ENCODE measurements at regions not wholly inside any gene's neighbourhood (a gene's known extent, or its start where the extent isn't known, plus 50 kb on each side); places are given as distances from the start of the nearest gene placed in this dataset.
"Not testable (repeated sequence)": the region's sequence is repeated elsewhere in the genome, so short reads cannot be mapped to it uniquely, and the experiment has no call there.

DNA sequence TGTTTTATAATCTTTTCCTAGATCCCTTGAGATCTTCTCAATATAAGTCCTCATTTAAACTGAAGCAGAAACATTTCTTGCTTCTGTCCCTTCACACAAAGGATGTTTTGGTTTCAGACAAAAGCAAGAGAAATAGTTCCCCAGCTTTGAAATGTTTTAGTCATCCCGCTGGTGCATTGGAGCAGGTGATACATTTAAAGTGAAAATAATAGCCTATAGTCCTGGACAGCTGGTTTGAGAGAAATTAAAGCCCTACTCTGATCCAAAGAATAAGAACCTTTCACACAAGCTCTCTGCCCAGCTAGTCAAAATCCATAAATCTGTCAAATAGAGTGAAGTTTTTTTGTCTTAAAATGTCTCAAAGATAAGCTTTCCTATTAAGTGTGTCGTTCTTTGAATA is 79.4 kb downstream of the LUZP4 start:
- no peak overlapping the region for H3K4me3 ChIP-seq (ENCODE audit: insufficient read depth, low read depth, low read length)
- WGBS, 2 experiments: 100% methylated on average over 1 of the region's 2 CpGs; no CpG with 5 or more reads in 1 of the 2 experiments
- H3K9me3 ChIP-seq (ENCODE audit: control insufficient read depth, low read length): no peaks in the 10 kb centered on the region
- H3K36me3 ChIP-seq (ENCODE audit: control insufficient read depth, insufficient read depth, low read length): no peaks in the 10 kb centered on the region
- H3K27me3 ChIP-seq (ENCODE audit: control insufficient read depth, insufficient read depth, low read length, poor library complexity, severe bottlenecking): no peaks in the 10 kb centered on the region
- no peaks in the 10 kb centered on the region for H3K4me1 ChIP-seq (ENCODE audit: control insufficient read depth, insufficient read depth, low read length)
- H3K27ac ChIP-seq (ENCODE audit: insufficient read depth, low read depth, low read length, poor library complexity, severe bottlenecking): no peak overlapping the region

DNA sequence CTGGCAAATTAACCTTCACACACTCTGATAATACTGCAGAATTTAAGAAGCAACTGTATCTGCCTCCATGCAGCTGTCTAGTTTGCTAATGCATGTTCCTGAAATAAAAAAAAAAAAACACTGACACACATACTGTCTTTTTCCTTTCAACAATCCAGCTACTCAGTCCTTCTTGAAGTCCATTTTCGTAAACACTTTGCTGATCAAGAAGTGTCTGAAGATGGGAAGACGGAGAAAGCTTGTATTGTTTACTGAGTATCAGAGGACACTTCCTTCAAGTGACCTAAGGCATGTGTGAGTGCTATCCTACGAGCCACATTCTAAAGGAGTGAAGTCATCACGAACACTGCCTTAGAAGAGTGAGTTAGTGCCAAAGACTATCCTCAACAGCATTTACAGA is 82.6 kb downstream of the LUZP4 start:
- Histone ChIP-seq H3K36me3 (ENCODE audit: control insufficient read depth, insufficient read depth, low read length) (no peaks in the 10 kb centered on the region), H3K27me3 (ENCODE audit: control insufficient read depth, insufficient read depth, low read length, poor library complexity, severe bottlenecking) (no peaks in the 10 kb centered on the region), H3K4me3 (ENCODE audit: insufficient read depth, low read depth, low read length) (no peak overlapping the region), H3K27ac (ENCODE audit: insufficient read depth, low read depth, low read length, poor library complexity, severe bottlenecking) (no peak overlapping the region), H3K9me3 (ENCODE audit: control insufficient read depth, low read length) (no peaks in the 10 kb centered on the region), H3K4me1 (ENCODE audit: control insufficient read depth, insufficient read depth, low read length) (no peaks in the 10 kb centered on the region)
- WGBS, 2 experiments: 25 to 55% methylated on average over 3 to 4 of the region's 4 CpGs

GRCh38 chrX:115373308-115373707 is 83.8 kb downstream of the LUZP4 start:
- H3K36me3 ChIP-seq (ENCODE audit: control insufficient read depth, insufficient read depth, low read length): no peaks in the 10 kb centered on the region
- WGBS, 2 experiments: 66 to 82% methylated on average over 3 to 5 of the region's 5 CpGs
- no peak overlapping the region for H3K27ac ChIP-seq (ENCODE audit: insufficient read depth, low read depth, low read length, poor library complexity, severe bottlenecking)
- no peak overlapping the region for H3K4me3 ChIP-seq (ENCODE audit: insufficient read depth, low read depth, low read length)
- no peaks in the 10 kb centered on the region for H3K27me3 ChIP-seq (ENCODE audit: control insufficient read depth, insufficient read depth, low read length, poor library complexity, severe bottlenecking)
- no peaks in the 10 kb centered on the region for H3K4me1 ChIP-seq (ENCODE audit: control insufficient read depth, insufficient read depth, low read length)
- H3K9me3 ChIP-seq (ENCODE audit: control insufficient read depth, low read length): no peaks in the 10 kb centered on the region

DNA sequence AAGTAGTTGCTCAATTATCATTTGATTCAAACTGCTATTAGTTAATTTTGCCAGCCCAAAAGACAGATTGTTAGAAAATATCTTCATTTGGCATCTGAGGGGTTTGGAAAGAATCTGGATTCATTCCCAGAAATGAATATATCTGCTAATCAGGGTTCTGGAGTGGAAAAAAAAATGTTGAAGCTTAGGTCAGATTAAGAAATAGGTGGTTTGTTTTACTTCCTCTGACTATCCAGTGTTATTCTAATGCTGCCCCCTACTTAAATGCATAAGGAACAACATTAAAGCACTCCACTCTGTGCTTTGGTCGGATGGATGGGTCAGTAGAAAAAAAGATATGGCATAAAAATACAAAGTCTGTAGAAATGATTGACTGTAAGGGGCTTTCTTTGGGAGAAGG is 89.0 kb downstream of the LUZP4 start:
- no peaks in the 10 kb centered on the region for H3K36me3 ChIP-seq (ENCODE audit: control insufficient read depth, insufficient read depth, low read length)
- no peaks in the 10 kb centered on the region for H3K9me3 ChIP-seq (ENCODE audit: control insufficient read depth, low read length)
- no peak overlapping the region for H3K27ac ChIP-seq (ENCODE audit: insufficient read depth, low read depth, low read length, poor library complexity, severe bottlenecking)
- H3K4me1 ChIP-seq (ENCODE audit: control insufficient read depth, insufficient read depth, low read length): no peaks in the 10 kb centered on the region
- 44 to 71% methylated on average over 1 of the region's 1 CpG for WGBS, 2 experiments
- H3K4me3 ChIP-seq (ENCODE audit: insufficient read depth, low read depth, low read length): no peak overlapping the region
- H3K27me3 ChIP-seq (ENCODE audit: control insufficient read depth, insufficient read depth, low read length, poor library complexity, severe bottlenecking): no peaks in the 10 kb centered on the region

DNA sequence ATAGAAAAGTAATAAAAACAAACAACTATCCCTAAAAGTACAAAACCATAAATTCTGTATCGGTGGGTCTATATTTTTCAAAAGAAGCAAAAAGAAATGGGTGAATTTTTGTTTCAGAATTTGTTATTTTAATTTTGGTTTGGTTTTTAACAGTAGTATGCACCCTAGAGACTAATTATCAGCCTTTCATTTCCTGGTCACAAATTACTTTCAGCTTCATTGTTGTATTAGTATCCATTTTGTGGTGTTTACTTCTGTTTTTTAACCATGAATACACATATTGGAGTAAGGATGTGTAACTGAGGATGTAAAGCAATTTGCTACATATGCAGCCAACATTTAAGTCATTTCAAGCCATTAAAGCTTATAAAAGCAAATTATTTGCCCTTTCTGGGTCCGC is 97.8 kb downstream of the LUZP4 start:
- no peaks in the 10 kb centered on the region for H3K36me3 ChIP-seq (ENCODE audit: control insufficient read depth, insufficient read depth, low read length)
- no peaks in the 10 kb centered on the region for H3K4me1 ChIP-seq (ENCODE audit: control insufficient read depth, insufficient read depth, low read length)
- no peak overlapping the region for H3K4me3 ChIP-seq (ENCODE audit: insufficient read depth, low read depth, low read length)
- H3K27me3 ChIP-seq (ENCODE audit: control insufficient read depth, insufficient read depth, low read length, poor library complexity, severe bottlenecking): no peaks in the 10 kb centered on the region
- 100% methylated on average over 1 of the region's 2 CpGs; no CpG with 5 or more reads in 1 of the 2 experiments for whole genome bisulfite sequencing, 2 experiments
- H3K27ac ChIP-seq (ENCODE audit: insufficient read depth, low read depth, low read length, poor library complexity, severe bottlenecking): no peak overlapping the region
- H3K9me3 ChIP-seq (ENCODE audit: control insufficient read depth, low read length): no peaks in the 10 kb centered on the region

DNA sequence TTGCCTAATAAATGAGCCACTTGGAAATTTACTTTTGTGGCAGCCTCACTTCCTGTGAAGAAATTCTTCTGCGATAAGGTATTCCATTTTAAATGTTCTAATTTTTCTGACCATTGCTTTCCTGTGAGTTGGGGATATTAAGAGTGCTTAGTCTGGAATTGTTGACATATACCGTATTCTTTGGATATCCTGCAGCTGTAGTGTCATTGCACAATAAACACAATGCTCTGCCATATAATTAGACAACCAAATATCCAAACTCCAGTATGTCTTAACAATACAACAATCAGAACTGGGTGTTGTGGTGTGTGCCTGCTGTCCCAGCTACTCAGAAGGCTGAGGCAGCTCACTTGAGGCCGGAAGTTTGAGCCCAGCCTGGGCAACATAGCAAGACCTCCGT is 99.4 kb downstream of the LUZP4 start:
- Histone ChIP-seq H3K4me3 (ENCODE audit: insufficient read depth, low read depth, low read length) (no peak overlapping the region), H3K4me1 (ENCODE audit: control insufficient read depth, insufficient read depth, low read length) (no peaks in the 10 kb centered on the region), H3K27me3 (ENCODE audit: control insufficient read depth, insufficient read depth, low read length, poor library complexity, severe bottlenecking) (no peaks in the 10 kb centered on the region), H3K36me3 (ENCODE audit: control insufficient read depth, insufficient read depth, low read length) (no peaks in the 10 kb centered on the region), H3K9me3 (ENCODE audit: control insufficient read depth, low read length) (no peaks in the 10 kb centered on the region), H3K27ac (ENCODE audit: insufficient read depth, low read depth, low read length, poor library complexity, severe bottlenecking) (no peak overlapping the region)
- 95 to 96% methylated on average over 2 to 3 of the region's 4 CpGs for WGBS, 2 experiments

DNA sequence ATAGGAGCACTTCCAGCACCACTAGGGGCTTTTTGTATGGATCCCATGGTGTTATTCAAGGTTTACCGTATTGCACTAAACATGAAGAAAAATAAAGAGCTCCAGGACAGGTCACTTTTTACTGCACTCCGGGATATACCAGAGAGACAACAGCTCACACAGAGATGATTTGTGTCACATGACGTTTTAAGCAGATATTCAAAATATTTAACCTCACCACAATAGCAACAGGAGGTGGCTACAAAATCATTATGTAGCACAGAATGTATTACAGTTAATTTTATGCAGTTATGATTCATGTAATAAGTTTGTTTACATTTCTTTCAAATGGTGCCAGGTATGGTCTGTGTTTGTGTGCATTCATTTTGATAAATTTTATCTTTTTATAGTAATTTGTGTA is 100.6 kb downstream of the LUZP4 start:
- no peaks in the 10 kb centered on the region for H3K36me3 ChIP-seq (ENCODE audit: control insufficient read depth, insufficient read depth, low read length)
- H3K4me3 ChIP-seq (ENCODE audit: insufficient read depth, low read depth, low read length): no peak overlapping the region
- H3K27me3 ChIP-seq (ENCODE audit: control insufficient read depth, insufficient read depth, low read length, poor library complexity, severe bottlenecking): no peaks in the 10 kb centered on the region
- WGBS, 2 experiments: 79 to 95% methylated on average over 2 to 3 of the region's 3 CpGs
- no peaks in the 10 kb centered on the region for H3K9me3 ChIP-seq (ENCODE audit: control insufficient read depth, low read length)
- H3K27ac ChIP-seq (ENCODE audit: insufficient read depth, low read depth, low read length, poor library complexity, severe bottlenecking): no peak overlapping the region
- H3K4me1 ChIP-seq (ENCODE audit: control insufficient read depth, insufficient read depth, low read length): no peaks in the 10 kb centered on the region

DNA sequence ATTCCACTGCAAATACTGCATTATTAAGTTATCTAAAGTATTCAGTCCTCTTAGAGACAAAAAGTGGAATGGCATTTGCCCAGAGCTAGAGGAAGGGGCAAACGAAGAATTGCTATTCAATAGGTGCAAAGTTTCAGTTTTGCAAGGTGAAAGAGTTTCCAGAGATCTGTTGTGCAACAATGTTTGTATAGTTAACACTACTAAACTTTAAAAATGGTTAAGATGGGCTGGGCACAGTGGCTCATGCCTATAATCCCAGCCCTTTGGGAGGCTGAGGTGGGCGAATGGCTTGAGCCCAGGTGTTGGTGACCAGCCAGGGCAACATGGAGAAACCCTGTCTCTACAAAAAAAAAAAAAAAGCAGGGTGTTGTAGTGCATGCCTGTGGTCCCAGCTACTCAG is 102.5 kb downstream of the LUZP4 start:
- WGBS, 2 experiments: 100% methylated on average over 2 of the region's 2 CpGs
- no peaks in the 10 kb centered on the region for H3K9me3 ChIP-seq (ENCODE audit: control insufficient read depth, low read length)
- H3K4me1 ChIP-seq (ENCODE audit: control insufficient read depth, insufficient read depth, low read length): no peaks in the 10 kb centered on the region
- no peak overlapping the region for H3K4me3 ChIP-seq (ENCODE audit: insufficient read depth, low read depth, low read length)
- H3K27me3 ChIP-seq (ENCODE audit: control insufficient read depth, insufficient read depth, low read length, poor library complexity, severe bottlenecking): no peaks in the 10 kb centered on the region
- no peak overlapping the region for H3K27ac ChIP-seq (ENCODE audit: insufficient read depth, low read depth, low read length, poor library complexity, severe bottlenecking)
- H3K36me3 ChIP-seq (ENCODE audit: control insufficient read depth, insufficient read depth, low read length): no peaks in the 10 kb centered on the region

DNA sequence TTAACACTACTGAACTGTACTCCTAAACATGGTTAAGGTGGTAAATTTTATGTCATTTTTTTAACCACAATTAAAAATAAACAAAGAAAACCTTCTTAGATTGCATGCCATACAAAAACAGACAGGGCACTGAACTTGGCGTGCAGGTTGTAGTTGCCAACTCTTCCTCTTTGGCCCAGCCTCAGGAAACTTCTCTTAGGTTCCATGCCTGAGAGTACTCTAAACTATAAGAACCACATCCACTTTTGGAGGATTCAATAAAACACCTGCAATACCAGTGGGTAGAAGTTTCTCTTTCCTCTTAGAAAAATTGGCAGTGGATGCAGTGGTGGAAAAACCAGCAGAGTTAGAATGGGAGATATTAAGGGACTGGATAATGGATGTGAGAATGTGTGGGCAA is 103.4 kb downstream of the LUZP4 start:
- Histone ChIP-seq H3K36me3 (ENCODE audit: control insufficient read depth, insufficient read depth, low read length) (no peaks in the 10 kb centered on the region), H3K4me1 (ENCODE audit: control insufficient read depth, insufficient read depth, low read length) (no peaks in the 10 kb centered on the region), H3K9me3 (ENCODE audit: control insufficient read depth, low read length) (no peaks in the 10 kb centered on the region), H3K4me3 (ENCODE audit: insufficient read depth, low read depth, low read length) (no peak overlapping the region), H3K27me3 (ENCODE audit: control insufficient read depth, insufficient read depth, low read length, poor library complexity, severe bottlenecking) (no peaks in the 10 kb centered on the region), H3K27ac (ENCODE audit: insufficient read depth, low read depth, low read length, poor library complexity, severe bottlenecking) (no peak overlapping the region)
- 92 to 100% methylated on average over 1 of the region's 1 CpG for WGBS, 2 experiments

DNA sequence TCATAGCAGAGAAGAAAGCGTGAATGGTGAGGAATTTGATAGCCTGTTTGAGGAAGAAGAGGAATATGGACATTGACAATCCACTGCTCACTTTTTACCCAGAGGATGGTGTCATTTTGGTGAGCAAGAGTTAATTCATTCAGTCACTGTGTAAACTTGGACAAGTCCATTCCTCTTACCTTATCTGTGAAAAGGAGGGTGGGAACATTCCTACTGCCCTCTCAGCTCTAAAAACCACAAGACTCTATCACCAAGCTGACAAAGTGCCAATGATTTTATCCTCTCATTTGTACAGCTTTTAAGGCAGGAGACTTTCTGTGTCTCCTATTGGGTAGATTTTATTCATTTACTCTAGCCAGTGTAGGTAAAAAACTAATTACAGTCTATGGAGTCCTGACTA is 103.8 kb downstream of the LUZP4 start:
- no peaks in the 10 kb centered on the region for H3K9me3 ChIP-seq (ENCODE audit: control insufficient read depth, low read length)
- no peaks in the 10 kb centered on the region for H3K27me3 ChIP-seq (ENCODE audit: control insufficient read depth, insufficient read depth, low read length, poor library complexity, severe bottlenecking)
- no peak overlapping the region for H3K4me3 ChIP-seq (ENCODE audit: insufficient read depth, low read depth, low read length)
- H3K36me3 ChIP-seq (ENCODE audit: control insufficient read depth, insufficient read depth, low read length): no peaks in the 10 kb centered on the region
- no peak overlapping the region for H3K27ac ChIP-seq (ENCODE audit: insufficient read depth, low read depth, low read length, poor library complexity, severe bottlenecking)
- no peaks in the 10 kb centered on the region for H3K4me1 ChIP-seq (ENCODE audit: control insufficient read depth, insufficient read depth, low read length)
- WGBS, 2 experiments: 93 to 100% methylated on average over 1 of the region's 1 CpG

DNA sequence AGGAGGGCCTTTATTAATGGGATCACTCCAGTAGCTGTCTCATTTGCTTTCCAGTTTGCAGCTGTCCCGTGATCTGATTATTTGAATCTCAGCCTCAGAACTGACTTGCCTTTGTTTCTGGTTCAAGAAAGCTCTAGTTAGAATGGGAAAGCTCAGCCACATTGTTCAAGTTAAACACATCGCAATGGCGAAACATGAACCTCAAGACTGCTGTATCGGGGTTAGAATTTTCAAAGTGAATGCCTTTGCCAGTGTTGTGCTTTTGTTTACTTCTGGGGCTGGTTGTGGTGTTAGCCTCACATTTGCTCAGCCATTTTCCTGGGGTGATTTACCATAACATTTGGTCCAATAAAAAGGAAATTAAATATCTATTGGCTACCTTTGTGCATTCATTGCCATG is 105.3 kb downstream of the LUZP4 start:
- H3K9me3 ChIP-seq (ENCODE audit: control insufficient read depth, low read length); H3K4me3 ChIP-seq (ENCODE audit: insufficient read depth, low read depth, low read length); H3K4me1 ChIP-seq (ENCODE audit: control insufficient read depth, insufficient read depth, low read length); H3K36me3 ChIP-seq (ENCODE audit: control insufficient read depth, insufficient read depth, low read length); H3K27ac ChIP-seq (ENCODE audit: insufficient read depth, low read depth, low read length, poor library complexity, severe bottlenecking); H3K27me3 ChIP-seq (ENCODE audit: control insufficient read depth, insufficient read depth, low read length, poor library complexity, severe bottlenecking): not testable (repeated sequence)
- 85 to 92% methylated on average over 4 of the region's 4 CpGs for WGBS, 2 experiments
